ENCODE measurements at regions not wholly inside any gene's neighbourhood (a gene's known extent, or its start where the extent isn't known, plus 50 kb on each side); places are given as distances from the start of the nearest gene placed in this dataset.

DNA sequence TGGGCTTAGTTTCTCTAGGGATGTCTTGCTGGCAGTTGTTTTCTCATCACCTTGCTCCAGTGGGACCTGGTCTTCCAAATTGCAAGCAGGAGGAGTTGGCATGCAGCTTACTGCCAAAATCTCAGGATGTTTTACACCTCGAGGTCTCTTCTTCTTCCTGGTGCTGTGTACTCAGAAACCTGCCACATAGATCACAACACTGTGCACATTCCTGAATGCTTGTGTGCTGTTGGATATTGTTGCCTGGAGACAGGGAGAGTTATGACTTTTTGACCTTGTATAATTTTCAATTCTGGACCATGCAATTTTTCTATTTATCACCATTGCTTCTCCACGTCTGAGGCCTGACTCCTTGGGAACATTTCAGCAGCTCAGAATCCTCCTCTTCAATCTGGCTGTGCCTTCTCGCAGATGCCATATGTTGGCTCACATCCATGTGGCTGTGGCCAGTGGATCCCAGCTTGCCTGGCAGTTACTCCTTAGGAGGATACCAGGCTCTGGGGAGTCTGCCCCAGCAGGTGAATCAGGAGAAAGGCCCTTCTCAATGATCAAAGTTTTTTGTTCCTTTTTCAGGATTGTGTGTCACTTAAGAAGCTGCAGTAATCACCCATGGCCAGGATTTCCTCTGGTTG is 489.3 kb downstream of the TSN start:
- Histone ChIP-seq H3K36me3 (ENCODE audit: control insufficient read depth in 4 of 4, insufficient read depth in 4 of 4, low read length in 4 of 4) (no peaks in the 10 kb centered on the region), H3K4me1 (ENCODE audit: control insufficient read depth in 5 of 5, insufficient read depth in 5 of 5, low read length in 5 of 5) (no peaks in the 10 kb centered on the region), H3K4me3 (no peak overlapping the region), H3K9me3 (ENCODE audit: control insufficient read depth in 4 of 4, insufficient read depth in 3 of 4, low read length in 3 of 4) (peaks cover 0 to 1% (median 0%) of the 10 kb centered on the region in 4 donors), H3K27me3 (ENCODE audit: control insufficient read depth in 3 of 3, insufficient read depth in 3 of 3, low read length in 2 of 3) (no peaks in the 10 kb centered on the region), H3K27ac (ENCODE audit: low read depth in 1 of 2, low read length in 1 of 2) (no peak overlapping the region), H3K9ac (ENCODE audit: insufficient read depth in 1 of 2, low read length in 2 of 2) (no peak overlapping the region)
- TF ChIP-seq, protein P1, sequence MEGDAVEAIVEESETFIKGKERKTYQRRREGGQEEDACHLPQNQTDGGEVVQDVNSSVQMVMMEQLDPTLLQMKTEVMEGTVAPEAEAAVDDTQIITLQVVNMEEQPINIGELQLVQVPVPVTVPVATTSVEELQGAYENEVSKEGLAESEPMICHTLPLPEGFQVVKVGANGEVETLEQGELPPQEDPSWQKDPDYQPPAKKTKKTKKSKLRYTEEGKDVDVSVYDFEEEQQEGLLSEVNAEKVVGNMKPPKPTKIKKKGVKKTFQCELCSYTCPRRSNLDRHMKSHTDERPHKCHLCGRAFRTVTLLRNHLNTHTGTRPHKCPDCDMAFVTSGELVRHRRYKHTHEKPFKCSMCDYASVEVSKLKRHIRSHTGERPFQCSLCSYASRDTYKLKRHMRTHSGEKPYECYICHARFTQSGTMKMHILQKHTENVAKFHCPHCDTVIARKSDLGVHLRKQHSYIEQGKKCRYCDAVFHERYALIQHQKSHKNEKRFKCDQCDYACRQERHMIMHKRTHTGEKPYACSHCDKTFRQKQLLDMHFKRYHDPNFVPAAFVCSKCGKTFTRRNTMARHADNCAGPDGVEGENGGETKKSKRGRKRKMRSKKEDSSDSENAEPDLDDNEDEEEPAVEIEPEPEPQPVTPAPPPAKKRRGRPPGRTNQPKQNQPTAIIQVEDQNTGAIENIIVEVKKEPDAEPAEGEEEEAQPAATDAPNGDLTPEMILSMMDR (IDR thresholded peaks at IDR 0.05; ENCODE audit: control extremely low read depth, extremely low read depth) = no peak
- WGBS, 2 donors = 71 to 83% methylated on average over 3 of the region's 3 CpGs
- ATAC-seq (ENCODE audit: insufficient read depth, low FRiP score) (no peak), DNase-seq (no peak)

DNA sequence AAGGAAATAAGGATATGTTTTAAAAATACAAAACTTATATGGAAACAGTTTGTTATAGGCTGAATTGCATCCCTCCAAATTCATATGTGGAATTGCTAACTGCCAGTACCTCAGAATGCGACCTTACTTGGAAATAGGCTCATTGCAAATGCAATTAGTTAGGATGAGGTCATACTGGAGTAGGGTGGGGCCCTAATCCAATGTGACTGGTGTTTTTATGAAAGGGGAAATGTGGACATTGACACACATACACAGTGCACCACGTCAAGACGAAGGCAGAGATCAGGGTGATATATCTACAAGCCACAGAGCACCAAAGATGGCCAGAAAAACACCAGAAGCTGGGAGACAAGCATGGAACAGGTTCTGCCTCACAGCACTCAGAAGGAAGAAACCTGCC is 494.2 kb downstream of the TSN start:
- ATAC-seq (ENCODE audit: insufficient read depth, low FRiP score) = no peak
- H3K9me3 ChIP-seq (ENCODE audit: control insufficient read depth in 4 of 4, insufficient read depth in 3 of 4, low read length in 3 of 4) = no peaks in the 10 kb centered on the region
- no peaks in the 10 kb centered on the region for H3K4me1 ChIP-seq (ENCODE audit: control insufficient read depth in 5 of 5, insufficient read depth in 5 of 5, low read length in 5 of 5)
- H3K27me3 ChIP-seq (ENCODE audit: control insufficient read depth in 3 of 3, insufficient read depth in 3 of 3, low read length in 2 of 3) = no peaks in the 10 kb centered on the region
- H3K36me3 ChIP-seq (ENCODE audit: control insufficient read depth in 4 of 4, insufficient read depth in 4 of 4, low read length in 4 of 4) = no peaks in the 10 kb centered on the region
- H3K9ac ChIP-seq (ENCODE audit: insufficient read depth in 1 of 2, low read length in 2 of 2) = no peak overlapping the region
- H3K4me3 ChIP-seq = no peak overlapping the region
- no peak overlapping the region for H3K27ac ChIP-seq (ENCODE audit: low read depth in 1 of 2, low read length in 1 of 2)
- TF ChIP-seq, protein P1 (IDR thresholded peaks at IDR 0.05; ENCODE audit: control extremely low read depth, extremely low read depth) = no peak
- DNase-seq = no peak
- 70 to 75% methylated on average over 3 of the region's 3 CpGs for WGBS, 2 donors

DNA sequence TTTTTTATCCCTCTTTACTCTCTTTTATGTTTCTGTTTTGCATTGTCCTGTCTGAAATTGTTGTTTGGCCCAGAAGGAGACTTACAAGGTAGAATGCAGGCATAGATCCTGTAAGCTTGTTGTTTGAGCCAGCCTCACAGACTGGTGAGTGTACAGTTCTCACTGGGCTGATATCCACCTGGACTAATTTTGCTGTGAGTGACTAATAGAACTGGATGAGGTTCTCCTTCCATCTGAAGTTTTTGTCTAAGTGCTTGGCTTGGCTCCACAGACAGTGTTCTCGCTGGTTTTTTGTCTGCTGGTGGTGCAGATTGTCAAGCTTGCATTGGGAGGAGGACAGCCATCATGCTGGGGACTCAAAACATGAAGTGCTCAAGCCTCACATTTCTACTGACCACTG is 495.7 kb downstream of the TSN start:
- Histone ChIP-seq H3K4me3 (no peak overlapping the region), H3K36me3 (ENCODE audit: control insufficient read depth in 4 of 4, insufficient read depth in 4 of 4, low read length in 4 of 4) (no peaks in the 10 kb centered on the region), H3K4me1 (ENCODE audit: control insufficient read depth in 5 of 5, insufficient read depth in 5 of 5, low read length in 5 of 5) (no peaks in the 10 kb centered on the region), H3K27me3 (ENCODE audit: control insufficient read depth in 3 of 3, insufficient read depth in 3 of 3, low read length in 2 of 3) (no peaks in the 10 kb centered on the region), H3K9ac (ENCODE audit: insufficient read depth in 1 of 2, low read length in 2 of 2) (no peak overlapping the region), H3K9me3 (ENCODE audit: control insufficient read depth in 4 of 4, insufficient read depth in 3 of 4, low read length in 3 of 4) (peaks cover 0 to 8% (median 0%) of the 10 kb centered on the region in 4 donors), H3K27ac (ENCODE audit: low read depth in 1 of 2, low read length in 1 of 2) (no peak overlapping the region)
- WGBS, 2 donors = 84 to 88% methylated on average over 1 of the region's 1 CpG
- DNase-seq (no peak), ATAC-seq (ENCODE audit: insufficient read depth, low FRiP score) (peak; percentile 16)
- TF ChIP-seq, protein P1 (IDR thresholded peaks at IDR 0.05; ENCODE audit: control extremely low read depth, extremely low read depth) = no peak

DNA sequence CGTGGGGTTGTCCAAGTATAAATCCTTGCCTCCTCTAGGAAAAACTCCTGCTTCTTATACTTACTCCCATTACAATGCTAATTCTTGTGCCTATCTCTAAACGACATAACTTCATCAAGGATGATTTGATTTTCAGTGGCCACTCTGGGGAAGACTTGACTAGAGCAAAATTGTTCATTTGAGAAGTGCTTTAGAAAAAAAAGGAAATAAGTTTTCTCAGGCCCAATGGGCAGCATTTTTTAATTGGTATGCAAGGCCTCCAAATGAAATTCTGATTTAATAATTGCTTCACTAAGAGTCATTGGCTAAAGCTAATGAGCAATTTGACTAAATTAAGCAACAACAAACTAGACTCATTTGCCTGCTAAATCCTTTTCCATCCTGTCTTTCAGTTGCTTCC is 496.1 kb downstream of the TSN start:
- WGBS, 2 donors = 65 to 78% methylated on average over 2 of the region's 2 CpGs
- no peak for ATAC-seq (ENCODE audit: insufficient read depth, low FRiP score)
- H3K4me3 ChIP-seq = no peak overlapping the region

More for the DNA sequence above, 496.1 kb downstream of the TSN start:
- H3K4me1 ChIP-seq (ENCODE audit: control insufficient read depth in 5 of 5, insufficient read depth in 5 of 5, low read length in 5 of 5) = no peaks in the 10 kb centered on the region
- no peak for DNase-seq
- peaks cover 0 to 8% (median 0%) of the 10 kb centered on the region in 4 donors for H3K9me3 ChIP-seq (ENCODE audit: control insufficient read depth in 4 of 4, insufficient read depth in 3 of 4, low read length in 3 of 4)
- TF ChIP-seq, protein P1 (IDR thresholded peaks at IDR 0.05; ENCODE audit: control extremely low read depth, extremely low read depth) = no peak
- no peaks in the 10 kb centered on the region for H3K36me3 ChIP-seq (ENCODE audit: control insufficient read depth in 4 of 4, insufficient read depth in 4 of 4, low read length in 4 of 4)
- H3K27ac ChIP-seq (ENCODE audit: low read depth in 1 of 2, low read length in 1 of 2) = no peak overlapping the region
- H3K9ac ChIP-seq (ENCODE audit: insufficient read depth in 1 of 2, low read length in 2 of 2) = no peak overlapping the region
- H3K27me3 ChIP-seq (ENCODE audit: control insufficient read depth in 3 of 3, insufficient read depth in 3 of 3, low read length in 2 of 3) = no peaks in the 10 kb centered on the region
